ENCODE measurements at regions not wholly inside any gene's neighbourhood (a gene's known extent, or its start where the extent isn't known, plus 50 kb on each side); places are given as distances from the start of the nearest gene placed in this dataset.

GRCh38 chr16:52731219-52731875 is 184.4 kb upstream of the TOX3 start:
- CTCF ChIA-PET (ENCODE audit: low intra/inter-chr PET ratio, low total read pairs), result no interaction called here
- FAIRE-seq (no peak), ATAC-seq (no peak; the same call in 2 of the 3 replicates), DNase-seq (ENCODE audit: low spot score) (no peak)
- Histone ChIP-seq H3K9ac (ENCODE audit: insufficient read depth, low read depth, low read length) (no peak overlapping the region), H3K27me3 (ENCODE audit: control insufficient read depth in 1 of 2, insufficient read depth in 2 of 2, low read length in 2 of 2) (0 out of 5 replicates have a peak, but pooled peaks cover 0 to 3% of the 10 kb centered on the region in 2 experiments), H3K4me1 (ENCODE audit: insufficient read depth, low read length) (no peaks in the 10 kb centered on the region), H3K79me2 (ENCODE audit: insufficient read depth, low read length) (no peaks in the 10 kb centered on the region), H4K20me1 (ENCODE audit: insufficient read depth, low read length) (no peaks in the 10 kb centered on the region), H2AFZ (ENCODE audit: low read length) (no peak overlapping the region), H3K36me3 (replicated peaks in 1 of 2; ENCODE audit: control insufficient read depth in 1 of 2, insufficient read depth in 2 of 2, low read length in 2 of 2) (no peaks in the 10 kb centered on the region), H3K4me3 (replicated peaks in 1 of 3; ENCODE audit: insufficient read depth in 1 of 3, low read depth in 2 of 3, low read length in 3 of 3) (no peak overlapping the region), H3K27ac (ENCODE audit: extremely low read length, insufficient read depth, low read length) (no peak overlapping the region), H3K4me2 (ENCODE audit: low read depth, low read length) (no peak overlapping the region), H3K9me3 (ENCODE audit: low read length) (no peaks in the 10 kb centered on the region)
- no TSS peak for BruUV-seq (replicated peaks)
- 29% methylated on average over 8 of the region's 24 CpGs for WGBS (ENCODE audit: low lambda C conversion rate)
- intact Hi-C loops (cut with micrococcal nuclease; ENCODE audit: unreplicated experiment), result no loop called here
- POLR2A ChIA-PET, result no interaction called here
- in situ Hi-C loops (cut with HindIII; ENCODE audit: extremely low pct_ligation_motif_present, low pct_unique_long_range_greater_than_20kb), result no loop called here
- TF ChIP-seq ZNF24 (IDR thresholded peaks at IDR 0.05) (no peak), GPBP1L1 (CRISPR knock-in tag; IDR thresholded peaks at IDR 0.05) (no peak), REST (IDR thresholded peaks at IDR 0.05; ENCODE audit: borderline replicate concordance in 1 of 2, low read depth in 1 of 2, low read length in 2 of 2) (no peak), GABPA (IDR thresholded peaks at IDR 0.05; ENCODE audit: low read depth, low read length) (no peak), GABPA (CRISPR knock-in tag; IDR thresholded peaks at IDR 0.05; ENCODE audit: low read depth) (no peak), JUN (CRISPR knock-in tag; IDR thresholded peaks at IDR 0.05) (no peak), SNRNP70 (IDR thresholded peaks at IDR 0.05; ENCODE audit: low read depth, low read length) (no peak), NFE2L1 (CRISPR knock-in tag; IDR thresholded peaks at IDR 0.05; ENCODE audit: borderline replicate concordance) (no peak), CHD2 (IDR thresholded peaks at IDR 0.05; ENCODE audit: low read depth, low read length) (no peak), MEIS1 (CRISPR knock-in tag; IDR thresholded peaks at IDR 0.05; ENCODE audit: borderline replicate concordance) (no peak), UBTF (CRISPR knock-in tag; IDR thresholded peaks at IDR 0.05) (no peak), RBAK (CRISPR knock-in tag; IDR thresholded peaks at IDR 0.05) (no peak), ZNF720 (CRISPR knock-in tag; IDR thresholded peaks at IDR 0.05) (no peak), CHCHD3 (CRISPR knock-in tag; IDR thresholded peaks at IDR 0.05) (no peak), ZNF629 (CRISPR knock-in tag; conservative IDR thresholded peaks at IDR 0.05) (no peak), AGO2 (optimal IDR thresholded peaks at IDR 0.05; ENCODE audit: low read depth, low read length) (no peak), ZNF678 (CRISPR knock-in tag; IDR thresholded peaks at IDR 0.05) (no peak)
